Retinal pigment epithelial cell (primary cell): ENCODE measurements at regions not wholly inside any gene's neighbourhood (a gene's known extent, or its start where the extent isn't known, plus 50 kb on each side); places are given as distances from the start of the nearest gene placed in this dataset.
"Not testable (repeated sequence)": the region's sequence is repeated elsewhere in the genome, so short reads cannot be mapped to it uniquely, and the experiment has no call there.

Experiments
- DNase-seq: peaks from one replicate; pipeline ENCODE4 v3.0.0-alpha.2; 2010; ENCODE audit warnings: low read depth
- H3K4me3 ChIP-seq: 2 replicates; pipeline ENCODE4 v1.5.1; 2011; ENCODE audit warnings: mild to moderate bottlenecking, low read length, control low read depth, moderate library complexity
- CTCF ChIP-seq: conservative IDR thresholded peaks from 2 replicates; pipeline ENCODE4 v1.5.1; 2011; ENCODE audit warnings: low read depth, low read length, control low read depth, inconsistent platforms

GRCh38 chr6:66184091-66184490 lies 477.1 kb upstream of the EYS start:
- no peak overlapping the region for H3K4me3 ChIP-seq
- no peak for DNase-seq
- TF ChIP-seq CTCF, result no peak

GRCh38 chr6:66179361-66179760 lies 472.3 kb upstream of the EYS start:
- TF ChIP-seq CTCF, result no peak
- H3K4me3 ChIP-seq, result no peak overlapping the region
- no peak for DNase-seq

GRCh38 chr6:66173587-66173986 lies 466.6 kb upstream of the EYS start:
- H3K4me3 ChIP-seq, result no peak overlapping the region
- no peak for DNase-seq
- TF ChIP-seq CTCF, result no peak

GRCh38 chr6:66166713-66167112 lies 459.7 kb upstream of the EYS start:
- DNase-seq, H3K4me3 ChIP-seq: not testable (repeated sequence)

- TF ChIP-seq CTCF, result no peak
- no peak for DNase-seq
- H3K4me3 ChIP-seq, result no peak overlapping the region
These were observed 454.6 kb upstream of the EYS start for GRCh38 chr6:66161546-66162108.

GRCh38 chr6:66159937-66160336 lies 452.9 kb upstream of the EYS start:
- no peak for TF ChIP-seq CTCF
- no peak overlapping the region for H3K4me3 ChIP-seq
- no peak for DNase-seq

GRCh38 chr6:66153247-66153646 lies 446.2 kb upstream of the EYS start:
- no peak for DNase-seq
- H3K4me3 ChIP-seq, result no peak overlapping the region
- TF ChIP-seq CTCF, result no peak

GRCh38 chr6:66149132-66149531 lies 442.1 kb upstream of the EYS start:
- no peak for DNase-seq
- TF ChIP-seq CTCF, result no peak
- no peak overlapping the region for H3K4me3 ChIP-seq
